ENCODE measurements at regions not wholly inside any gene's neighbourhood (a gene's known extent, or its start where the extent isn't known, plus 50 kb on each side); places are given as distances from the start of the nearest gene placed in this dataset.
A peak's percentile ranks its signal among the peaks of the same experiment; 100 is the strongest.

DNA sequence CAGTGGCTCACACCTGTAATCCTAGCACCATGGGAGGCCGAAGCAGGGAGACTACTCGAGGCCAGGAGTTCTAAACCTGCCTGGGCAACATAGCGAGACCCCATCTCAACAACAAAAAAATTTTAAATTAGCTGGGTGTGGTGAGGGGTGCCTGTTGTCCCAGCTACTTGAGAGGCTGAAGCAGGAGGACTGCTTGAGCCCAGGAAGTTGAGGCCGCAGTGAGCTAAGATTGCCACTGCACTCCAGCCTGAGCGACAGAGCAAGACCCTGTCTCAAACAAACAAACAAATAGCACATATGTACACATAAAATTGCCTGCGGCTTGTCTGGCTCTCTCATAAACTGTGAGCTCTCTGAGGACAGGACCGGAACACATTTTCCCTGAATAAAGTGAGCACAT lies 106.3 kb downstream of the BANF2 start:
- H4K91ac ChIP-seq (ENCODE audit: insufficient read depth, low read depth, low read length): peak overlapping the region; percentile 63; the same call in 1 of the 2 replicates
- ATAC-seq (ENCODE audit: low read depth) (no peak), DNase-seq (no peak)
- H2AFZ ChIP-seq (replicated peaks; ENCODE audit: low read length, poor library complexity): peak overlapping the region; percentile 69
- H3K27me3 ChIP-seq (ENCODE audit: control insufficient read depth, insufficient read depth, low read length): no peaks in the 10 kb centered on the region
- H4K8ac ChIP-seq (ENCODE audit: low read depth in 2 of 2, low read length in 2 of 2): peak overlapping the region; percentile 95 to 97
- dilution Hi-C loops (cut with HindIII; ENCODE audit: low sequenced_read_pairs, unreplicated experiment): no loop called here
- ChIA-PET CTCF (interaction anchor here (0.6 to 1.3 kb wide), 3 partner anchors 17 to 133 kb away, joined by 3 to 4 read pairs (median 3); no protein-coding TSS in a partner anchor), POLR2A (ENCODE audit: unreplicated experiment) (no interaction called here)
- peak overlapping the region; percentile 93; the same call in 1 of the 3 replicates for H2BK15ac ChIP-seq (ENCODE audit: low read depth, low read length)
- peak overlapping the region; percentile 59 for H2BK5ac ChIP-seq (ENCODE audit: low read depth, low read length, poor library complexity, severe bottlenecking)
- H3K18ac ChIP-seq (ENCODE audit: low read depth, low read length): peak overlapping the region; percentile 94
- peaks cover 43% of the 10 kb centered on the region for H3K4me1 ChIP-seq (ENCODE audit: control insufficient read depth, insufficient read depth, low read length)
- H3K9ac ChIP-seq (ENCODE audit: low read depth, low read length): peak overlapping the region; percentile 69
- WGBS, 2 experiments (ENCODE audit: extremely low coverage in 2 of 2, insufficient read length in 1 of 2): no CpG with 5 or more reads among the region's 7 CpGs
- H2AK9ac ChIP-seq (replicated peaks; ENCODE audit: low read depth, low read length, poor library complexity): peak overlapping the region; percentile 14
- no peak overlapping the region for H3K4me3 ChIP-seq (ENCODE audit: insufficient read depth, low read depth, low read length)
- H2BK20ac ChIP-seq (ENCODE audit: low read depth, low read length): peak overlapping the region; percentile 83
- in situ Hi-C loops (cut with MboI; ENCODE audit: low sequenced_read_pairs): no loop called here
- peak overlapping the region; percentile 42 for H3K4me2 ChIP-seq (ENCODE audit: low read depth, low read length)
- 0 out of 2 replicates have a peak overlapping the region, but pooled peaks have one; percentile 27 for H3K56ac ChIP-seq (ENCODE audit: extremely low read depth, insufficient read depth, low read length)
- H3K9me3 ChIP-seq (ENCODE audit: control insufficient read depth, insufficient read depth, low read length): no peaks in the 10 kb centered on the region
- H4K20me1 ChIP-seq (ENCODE audit: insufficient read depth, low read length): no peaks in the 10 kb centered on the region
- intact Hi-C loops (cut with micrococcal nuclease): no loop called here
- peaks cover 8% of the 10 kb centered on the region for H3K9me1 ChIP-seq (ENCODE audit: insufficient read depth, low read length)
- BruUV-seq (replicated peaks): no TSS peak
- peak overlapping the region; percentile 4; the same call in 1 of the 2 replicates for H3K23ac ChIP-seq (ENCODE audit: low read depth, low read length)
- H2AK5ac ChIP-seq (ENCODE audit: low read depth, low read length): peak overlapping the region; percentile 9
- H3K27ac ChIP-seq (ENCODE audit: insufficient read depth, low read length): peak overlapping the region; percentile 71; the same call in 1 of the 2 replicates
- no peak for TF ChIP-seq CHD1 (IDR thresholded peaks at IDR 0.05; ENCODE audit: low read depth, low read length)
- TF ChIP-seq RAD21 (IDR thresholded peaks at IDR 0.05; ENCODE audit: low read length): no peak
- TF ChIP-seq MXI1 (IDR thresholded peaks at IDR 0.05; ENCODE audit: borderline replicate concordance, low read depth, low read length): no peak
- no peak for TF ChIP-seq RCOR1 (IDR thresholded peaks at IDR 0.05; ENCODE audit: insufficient replicate concordance, low read length)
- TF ChIP-seq, protein P1, sequence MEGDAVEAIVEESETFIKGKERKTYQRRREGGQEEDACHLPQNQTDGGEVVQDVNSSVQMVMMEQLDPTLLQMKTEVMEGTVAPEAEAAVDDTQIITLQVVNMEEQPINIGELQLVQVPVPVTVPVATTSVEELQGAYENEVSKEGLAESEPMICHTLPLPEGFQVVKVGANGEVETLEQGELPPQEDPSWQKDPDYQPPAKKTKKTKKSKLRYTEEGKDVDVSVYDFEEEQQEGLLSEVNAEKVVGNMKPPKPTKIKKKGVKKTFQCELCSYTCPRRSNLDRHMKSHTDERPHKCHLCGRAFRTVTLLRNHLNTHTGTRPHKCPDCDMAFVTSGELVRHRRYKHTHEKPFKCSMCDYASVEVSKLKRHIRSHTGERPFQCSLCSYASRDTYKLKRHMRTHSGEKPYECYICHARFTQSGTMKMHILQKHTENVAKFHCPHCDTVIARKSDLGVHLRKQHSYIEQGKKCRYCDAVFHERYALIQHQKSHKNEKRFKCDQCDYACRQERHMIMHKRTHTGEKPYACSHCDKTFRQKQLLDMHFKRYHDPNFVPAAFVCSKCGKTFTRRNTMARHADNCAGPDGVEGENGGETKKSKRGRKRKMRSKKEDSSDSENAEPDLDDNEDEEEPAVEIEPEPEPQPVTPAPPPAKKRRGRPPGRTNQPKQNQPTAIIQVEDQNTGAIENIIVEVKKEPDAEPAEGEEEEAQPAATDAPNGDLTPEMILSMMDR (conservative IDR thresholded peaks at IDR 0.05; ENCODE audit: low read depth, low read length): no peak
- TF ChIP-seq CEBPB (IDR thresholded peaks at IDR 0.05; ENCODE audit: low read depth, low read length): no peak
- TF ChIP-seq, protein P2, sequence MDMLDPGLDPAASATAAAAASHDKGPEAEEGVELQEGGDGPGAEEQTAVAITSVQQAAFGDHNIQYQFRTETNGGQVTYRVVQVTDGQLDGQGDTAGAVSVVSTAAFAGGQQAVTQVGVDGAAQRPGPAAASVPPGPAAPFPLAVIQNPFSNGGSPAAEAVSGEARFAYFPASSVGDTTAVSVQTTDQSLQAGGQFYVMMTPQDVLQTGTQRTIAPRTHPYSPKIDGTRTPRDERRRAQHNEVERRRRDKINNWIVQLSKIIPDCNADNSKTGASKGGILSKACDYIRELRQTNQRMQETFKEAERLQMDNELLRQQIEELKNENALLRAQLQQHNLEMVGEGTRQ (IDR thresholded peaks at IDR 0.05; ENCODE audit: low read depth, low read length): no peak
- TF ChIP-seq FOS (IDR thresholded peaks at IDR 0.05; ENCODE audit: low read depth, low read length): no peak
- no peak for TF ChIP-seq POLR2A (IDR thresholded peaks at IDR 0.05; ENCODE audit: low read depth, low read length)
- TF ChIP-seq RFX5 (IDR thresholded peaks at IDR 0.05; ENCODE audit: low read depth, low read length): no peak
- TF ChIP-seq, protein P3, sequence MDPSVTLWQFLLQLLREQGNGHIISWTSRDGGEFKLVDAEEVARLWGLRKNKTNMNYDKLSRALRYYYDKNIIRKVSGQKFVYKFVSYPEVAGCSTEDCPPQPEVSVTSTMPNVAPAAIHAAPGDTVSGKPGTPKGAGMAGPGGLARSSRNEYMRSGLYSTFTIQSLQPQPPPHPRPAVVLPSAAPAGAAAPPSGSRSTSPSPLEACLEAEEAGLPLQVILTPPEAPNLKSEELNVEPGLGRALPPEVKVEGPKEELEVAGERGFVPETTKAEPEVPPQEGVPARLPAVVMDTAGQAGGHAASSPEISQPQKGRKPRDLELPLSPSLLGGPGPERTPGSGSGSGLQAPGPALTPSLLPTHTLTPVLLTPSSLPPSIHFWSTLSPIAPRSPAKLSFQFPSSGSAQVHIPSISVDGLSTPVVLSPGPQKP (IDR thresholded peaks at IDR 0.05; ENCODE audit: borderline replicate concordance, low read depth, low read length): no peak
- no peak for TF ChIP-seq NFE2L2 (IDR thresholded peaks at IDR 0.05; ENCODE audit: low read depth, low read length)
- TF ChIP-seq MAZ (IDR thresholded peaks at IDR 0.05; ENCODE audit: borderline replicate concordance, low read depth, low read length): no peak
- TF ChIP-seq SMC3 (IDR thresholded peaks at IDR 0.05; ENCODE audit: low read depth, low read length): no peak
- TF ChIP-seq MAFK (IDR thresholded peaks at IDR 0.05; ENCODE audit: low read depth, low read length): no peak
- TF ChIP-seq BHLHE40 (IDR thresholded peaks at IDR 0.05; ENCODE audit: low read depth, low read length): no peak
- H3K14ac ChIP-seq (replicated peaks; ENCODE audit: low read depth, low read length): peak overlapping the region; percentile 89; the same call in 1 of the 2 replicates
- peak overlapping the region; percentile 87 for H3K4ac ChIP-seq (ENCODE audit: low read depth, low read length)
- H3K36me3 ChIP-seq (ENCODE audit: control insufficient read depth, insufficient read depth, low read length): no peaks in the 10 kb centered on the region
- peak overlapping the region; percentile 89 for H2BK120ac ChIP-seq (ENCODE audit: low read depth, low read length)
- H4K5ac ChIP-seq (ENCODE audit: low read depth, low read length): peak overlapping the region; percentile 79
- no peaks in the 10 kb centered on the region for H3K79me1 ChIP-seq (ENCODE audit: low read depth in 1 of 2, low read length in 2 of 2)

Data from IMR-90 (cell line).